ENCODE measurements at regions not wholly inside any gene's neighbourhood (a gene's known extent, or its start where the extent isn't known, plus 50 kb on each side); places are given as distances from the start of the nearest gene placed in this dataset.
"Not testable (repeated sequence)": the region's sequence is repeated elsewhere in the genome, so short reads cannot be mapped to it uniquely, and the experiment has no call there.

DNA sequence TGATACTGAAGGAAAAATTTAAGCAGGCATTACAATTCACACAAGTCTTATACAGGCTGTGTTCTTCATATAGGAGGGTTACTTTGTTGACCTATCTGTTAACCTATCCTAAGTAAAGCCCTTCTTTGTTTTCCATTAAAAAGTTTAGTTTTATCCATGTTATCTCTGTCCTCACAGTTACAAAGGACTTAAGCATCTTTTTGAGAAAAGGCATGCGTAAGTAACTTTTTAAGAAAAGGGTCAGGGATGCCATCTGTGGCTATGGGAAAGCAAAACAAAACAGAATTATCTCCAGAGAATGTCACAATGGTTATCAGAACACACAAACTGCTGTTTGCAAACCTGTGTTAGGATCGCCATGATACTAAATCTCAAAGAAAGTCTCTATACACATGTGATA lies 295.8 kb upstream of the MTPN start:
- no peaks in the 10 kb centered on the region for H3K9me3 Mint-ChIP-seq
- H3K27me3 Mint-ChIP-seq (ENCODE audit: low read depth), result no peaks in the 10 kb centered on the region
- no peak overlapping the region for H3K4me3 Mint-ChIP-seq (ENCODE audit: low read depth)
- H3K4me1 Mint-ChIP-seq (ENCODE audit: low read depth), result no peaks in the 10 kb centered on the region
- DNase-seq (ENCODE audit: low spot score), result no peak
- intact Hi-C loops (cut with micrococcal nuclease), result no loop called here
- H3K27ac Mint-ChIP-seq, result no peak overlapping the region
- H3K36me3 Mint-ChIP-seq (ENCODE audit: low read depth), result no peaks in the 10 kb centered on the region

DNA sequence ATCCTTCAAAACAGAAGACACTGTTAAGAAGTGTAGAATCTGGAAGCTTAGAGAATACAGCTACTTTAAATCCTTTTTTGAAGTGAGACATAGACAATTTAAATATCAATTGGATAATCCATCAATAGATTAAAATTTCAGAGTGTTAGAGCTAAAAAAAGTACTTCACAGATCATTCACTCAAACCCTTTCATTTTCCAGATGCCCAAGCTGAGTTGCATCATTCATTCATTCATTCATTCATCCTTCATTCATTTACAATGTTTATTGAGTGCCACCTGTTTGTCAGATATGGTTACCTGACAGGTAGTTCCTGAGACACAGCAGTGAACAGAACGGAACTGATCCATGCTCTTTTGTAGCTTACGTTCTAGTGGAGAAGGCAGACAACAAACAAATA lies 290.7 kb upstream of the MTPN start:
- H3K4me1 Mint-ChIP-seq (ENCODE audit: low read depth), result no peaks in the 10 kb centered on the region
- no peaks in the 10 kb centered on the region for H3K27me3 Mint-ChIP-seq (ENCODE audit: low read depth)
- H3K4me3 Mint-ChIP-seq (ENCODE audit: low read depth), result no peak overlapping the region
- DNase-seq (ENCODE audit: low spot score), result no peak
- no peak overlapping the region for H3K27ac Mint-ChIP-seq
- H3K36me3 Mint-ChIP-seq (ENCODE audit: low read depth), result no peaks in the 10 kb centered on the region
- H3K9me3 Mint-ChIP-seq, result peaks cover 17% of the 10 kb centered on the region
- intact Hi-C loops (cut with micrococcal nuclease), result no loop called here

DNA sequence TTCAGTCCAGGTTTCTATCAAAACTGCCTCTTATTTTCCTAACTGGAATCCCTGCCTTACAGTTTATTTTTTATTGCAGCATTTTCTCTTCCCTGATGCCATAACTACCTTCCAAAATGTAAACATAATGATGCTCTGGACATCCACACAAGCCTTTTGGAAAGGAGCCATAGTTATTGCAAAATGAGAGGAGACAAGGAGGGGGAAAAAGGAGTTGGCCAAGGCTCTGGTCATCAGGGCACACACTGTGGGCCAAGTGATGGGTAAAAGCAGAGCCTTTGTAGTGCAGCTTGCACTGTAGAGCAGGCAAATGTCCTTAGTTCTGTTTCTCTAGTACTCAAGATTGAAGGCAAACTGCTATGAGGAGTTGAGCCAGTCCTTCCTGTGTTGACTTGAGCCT lies 289.3 kb upstream of the MTPN start:
- Mint-ChIP-seq H3K27me3 (ENCODE audit: low read depth) (no peaks in the 10 kb centered on the region), H3K4me3 (ENCODE audit: low read depth) (no peak overlapping the region), H3K36me3 (ENCODE audit: low read depth) (no peaks in the 10 kb centered on the region), H3K4me1 (ENCODE audit: low read depth) (no peaks in the 10 kb centered on the region), H3K9me3 (peaks cover 17% of the 10 kb centered on the region), H3K27ac (no peak overlapping the region)
- no peak for DNase-seq (ENCODE audit: low spot score)
- intact Hi-C loops (cut with micrococcal nuclease), result no loop called here

DNA sequence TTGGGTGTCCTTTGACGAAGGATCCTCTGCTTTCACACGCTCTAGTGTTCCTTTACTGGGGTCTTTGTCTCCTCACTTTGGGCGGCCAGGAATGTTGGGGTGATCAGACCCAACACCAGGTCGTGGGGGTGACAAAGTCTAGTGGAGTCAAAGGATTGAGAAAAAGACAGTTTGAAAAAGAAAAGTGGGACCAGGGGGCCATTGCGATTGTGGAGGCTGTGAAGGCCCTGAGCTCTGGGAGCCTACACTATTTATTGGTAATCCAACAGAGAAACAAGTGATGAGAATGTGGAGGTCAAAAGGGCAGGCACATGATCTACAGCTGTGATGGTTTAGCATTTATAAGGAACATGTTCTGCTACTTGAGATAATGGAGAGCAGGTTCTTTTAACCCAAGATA lies 287.1 kb upstream of the MTPN start:
- intact Hi-C loops (cut with micrococcal nuclease); H3K4me1 Mint-ChIP-seq (ENCODE audit: low read depth); H3K36me3 Mint-ChIP-seq (ENCODE audit: low read depth); H3K27me3 Mint-ChIP-seq (ENCODE audit: low read depth); DNase-seq (ENCODE audit: low spot score); H3K27ac Mint-ChIP-seq; H3K4me3 Mint-ChIP-seq (ENCODE audit: low read depth): not testable (repeated sequence)
- peaks cover 17% of the 10 kb centered on the region for H3K9me3 Mint-ChIP-seq

DNA sequence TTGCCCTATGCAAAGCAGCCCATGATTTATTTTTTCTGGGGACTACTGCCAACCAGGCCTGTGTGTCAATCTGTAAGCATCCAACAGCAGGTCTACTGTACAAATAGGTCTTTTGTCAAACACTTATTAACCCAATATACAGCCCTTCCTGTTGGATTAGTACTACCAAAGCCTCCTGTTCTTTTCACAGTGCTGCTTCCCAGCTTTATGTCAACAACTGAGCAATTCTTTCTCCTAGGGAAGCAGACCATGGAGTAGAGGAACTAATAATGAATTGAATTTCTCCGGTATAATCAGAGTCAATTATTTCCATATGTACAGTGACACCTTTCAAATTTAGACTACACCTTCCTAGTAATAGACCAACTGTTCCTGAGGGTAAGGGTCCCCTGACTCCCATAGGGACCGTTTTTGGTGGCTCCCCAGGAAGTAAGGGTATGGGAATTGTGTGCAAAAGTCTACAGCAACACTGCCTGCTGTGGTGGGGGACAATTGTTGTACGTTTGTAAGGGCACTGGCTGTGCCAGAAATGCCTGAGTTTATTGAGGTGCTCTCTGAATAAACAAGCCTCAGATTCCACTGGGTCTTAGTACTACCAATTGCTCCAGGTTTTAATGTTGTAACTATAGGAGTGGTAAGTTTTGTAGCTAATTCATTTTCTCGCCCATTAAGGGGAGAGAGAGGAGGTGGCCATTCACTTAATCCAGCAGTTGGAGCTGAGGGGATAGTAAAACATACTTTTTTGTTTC lies 286.1 kb upstream of the MTPN start:
- H3K36me3 Mint-ChIP-seq (ENCODE audit: low read depth); H3K4me3 Mint-ChIP-seq (ENCODE audit: low read depth); H3K27me3 Mint-ChIP-seq (ENCODE audit: low read depth); intact Hi-C loops (cut with micrococcal nuclease); H3K27ac Mint-ChIP-seq; DNase-seq (ENCODE audit: low spot score); H3K4me1 Mint-ChIP-seq (ENCODE audit: low read depth): not testable (repeated sequence)
- H3K9me3 Mint-ChIP-seq, result peaks cover 17% of the 10 kb centered on the region

DNA sequence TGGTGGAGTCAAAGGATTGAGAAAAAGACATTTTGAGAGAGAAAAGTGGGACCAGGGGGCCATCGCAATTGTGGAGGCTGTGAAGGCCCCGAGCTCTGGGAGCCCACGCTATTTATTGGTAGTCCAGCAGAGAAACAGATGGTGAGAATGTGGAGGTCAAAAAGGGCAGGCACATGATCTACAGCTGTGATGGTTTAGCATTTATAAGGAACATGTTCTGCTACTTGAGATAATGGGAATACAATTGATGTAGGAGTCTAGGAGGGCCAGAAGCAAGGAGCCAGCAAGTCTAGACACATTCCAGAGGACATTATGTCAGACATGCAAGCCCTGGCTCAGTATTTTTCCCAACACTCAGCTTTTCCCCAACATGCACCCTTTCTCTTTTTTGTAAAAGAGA lies 283.4 kb upstream of the MTPN start:
- H3K4me1 Mint-ChIP-seq (ENCODE audit: low read depth); H3K4me3 Mint-ChIP-seq (ENCODE audit: low read depth); intact Hi-C loops (cut with micrococcal nuclease); H3K36me3 Mint-ChIP-seq (ENCODE audit: low read depth); H3K27me3 Mint-ChIP-seq (ENCODE audit: low read depth); H3K27ac Mint-ChIP-seq; H3K9me3 Mint-ChIP-seq; DNase-seq (ENCODE audit: low spot score): not testable (repeated sequence)

DNA sequence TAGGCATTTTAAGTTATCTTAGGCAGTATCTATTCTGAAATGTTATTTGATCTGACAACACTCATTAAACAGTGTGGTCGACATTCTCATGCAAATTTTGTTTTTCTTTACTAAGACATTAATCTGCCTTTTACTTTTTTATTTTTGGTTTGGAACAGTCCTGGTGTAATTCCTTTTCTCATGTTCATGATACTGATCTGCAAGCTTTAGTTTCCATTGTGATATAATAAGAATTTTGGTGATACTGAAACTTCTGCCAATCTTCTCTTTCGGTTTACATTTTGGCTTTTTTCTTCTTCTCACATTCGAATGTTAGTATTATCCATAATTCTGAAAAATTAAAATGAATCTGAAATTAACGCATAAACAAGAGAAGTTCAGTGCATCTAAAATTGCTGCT lies 281.9 kb upstream of the MTPN start:
- Mint-ChIP-seq H3K27ac (no peak overlapping the region), H3K36me3 (ENCODE audit: low read depth) (no peaks in the 10 kb centered on the region), H3K27me3 (ENCODE audit: low read depth) (no peaks in the 10 kb centered on the region), H3K4me3 (ENCODE audit: low read depth) (no peak overlapping the region), H3K4me1 (ENCODE audit: low read depth) (no peaks in the 10 kb centered on the region), H3K9me3 (peaks cover 5% of the 10 kb centered on the region)
- DNase-seq (ENCODE audit: low spot score), result no peak
- intact Hi-C loops (cut with micrococcal nuclease), result no loop called here

DNA sequence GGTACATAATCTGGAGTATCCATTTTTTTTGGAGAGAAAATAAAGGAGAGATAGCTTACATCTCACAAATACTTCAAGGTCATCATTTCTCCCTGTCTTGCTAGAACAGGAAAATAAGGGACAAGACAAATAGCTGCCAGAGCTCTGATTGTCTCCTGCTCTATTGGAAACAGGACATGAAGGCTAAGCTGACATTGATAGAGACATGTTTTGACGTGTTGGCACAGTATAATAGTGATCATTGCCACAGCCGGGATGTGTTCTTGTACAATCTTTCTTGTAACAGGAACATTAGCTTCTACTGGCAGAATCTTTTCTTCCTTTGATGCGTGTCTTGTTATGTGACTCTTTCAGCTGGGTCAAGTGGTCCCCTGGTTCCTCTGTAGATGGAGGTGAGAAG lies 279.3 kb upstream of the MTPN start:
- Mint-ChIP-seq H3K27ac (no peak overlapping the region), H3K9me3 (no peaks in the 10 kb centered on the region), H3K4me3 (ENCODE audit: low read depth) (no peak overlapping the region), H3K4me1 (ENCODE audit: low read depth) (no peaks in the 10 kb centered on the region), H3K27me3 (ENCODE audit: low read depth) (no peaks in the 10 kb centered on the region), H3K36me3 (ENCODE audit: low read depth) (no peaks in the 10 kb centered on the region)
- intact Hi-C loops (cut with micrococcal nuclease), result no loop called here
- DNase-seq (ENCODE audit: low spot score), result no peak

DNA sequence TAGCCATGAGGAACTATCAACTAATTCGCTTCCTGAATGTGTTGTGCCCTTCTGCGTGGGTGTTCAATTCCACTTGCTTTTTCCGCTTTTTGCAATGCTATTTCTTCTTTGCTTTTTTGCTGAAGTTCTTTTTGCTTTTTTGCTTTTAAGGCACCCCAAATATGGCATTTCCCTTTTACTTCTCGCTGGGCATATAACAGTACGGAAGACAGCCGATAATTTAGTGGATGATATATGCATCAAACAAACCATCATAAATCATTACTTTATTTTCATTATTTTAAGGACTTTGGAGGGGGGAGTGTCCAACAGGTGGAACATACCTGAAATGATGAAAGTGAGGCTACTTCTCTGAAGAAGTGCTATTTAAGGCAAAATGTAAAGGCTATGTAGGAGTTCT lies 277.0 kb upstream of the MTPN start:
- Mint-ChIP-seq H3K4me1 (ENCODE audit: low read depth) (no peaks in the 10 kb centered on the region), H3K27ac (no peak overlapping the region), H3K4me3 (ENCODE audit: low read depth) (no peak overlapping the region), H3K9me3 (no peaks in the 10 kb centered on the region), H3K27me3 (ENCODE audit: low read depth) (no peaks in the 10 kb centered on the region), H3K36me3 (ENCODE audit: low read depth) (no peaks in the 10 kb centered on the region)
- DNase-seq (ENCODE audit: low spot score), result no peak
- intact Hi-C loops (cut with micrococcal nuclease), result no loop called here

DNA sequence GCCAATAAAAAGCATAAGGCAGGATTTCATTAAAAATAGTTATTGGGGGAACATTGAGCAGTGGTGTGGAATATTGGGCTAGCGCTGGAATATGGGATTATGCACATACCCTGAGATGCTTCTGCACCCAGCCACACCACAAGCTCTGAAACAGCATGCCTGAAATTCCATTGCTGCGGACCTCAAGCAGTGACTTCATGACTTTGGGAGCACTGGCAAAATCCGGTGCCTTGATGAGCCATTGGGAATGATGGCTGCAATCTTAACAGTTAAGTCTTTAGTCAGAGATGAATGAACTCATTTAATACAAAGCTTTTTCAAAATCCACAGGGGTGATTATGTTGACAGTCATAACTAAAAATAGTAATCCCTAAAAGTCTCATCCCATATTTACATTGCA lies 274.7 kb upstream of the MTPN start:
- Mint-ChIP-seq H3K9me3 (no peaks in the 10 kb centered on the region), H3K4me1 (ENCODE audit: low read depth) (no peaks in the 10 kb centered on the region), H3K4me3 (ENCODE audit: low read depth) (no peak overlapping the region), H3K27ac (no peak overlapping the region), H3K36me3 (ENCODE audit: low read depth) (no peaks in the 10 kb centered on the region), H3K27me3 (ENCODE audit: low read depth) (no peaks in the 10 kb centered on the region)
- intact Hi-C loops (cut with micrococcal nuclease), result no loop called here
- DNase-seq (ENCODE audit: low spot score), result no peak

DNA sequence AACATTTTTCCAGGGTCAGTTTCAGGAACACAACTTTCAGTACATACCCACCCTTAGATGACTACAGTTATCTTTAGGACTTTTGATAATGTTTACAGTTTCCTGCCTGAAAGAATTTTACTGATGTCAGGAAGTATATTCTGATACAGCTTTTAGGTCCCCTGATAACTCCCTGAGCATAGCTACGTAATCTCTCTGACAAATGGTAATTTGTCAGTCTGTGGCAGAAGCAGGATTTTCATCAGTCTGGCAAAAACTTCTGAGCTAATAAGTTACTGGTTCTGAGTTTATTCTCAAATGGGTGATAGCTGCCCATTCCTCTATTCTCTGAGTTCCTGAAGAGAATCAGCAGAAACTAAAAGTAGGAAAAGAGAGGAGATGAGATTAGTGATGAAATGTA lies 270.1 kb upstream of the MTPN start:
- Mint-ChIP-seq H3K36me3 (ENCODE audit: low read depth) (no peaks in the 10 kb centered on the region), H3K9me3 (no peaks in the 10 kb centered on the region), H3K4me3 (ENCODE audit: low read depth) (no peak overlapping the region), H3K4me1 (ENCODE audit: low read depth) (no peaks in the 10 kb centered on the region), H3K27me3 (ENCODE audit: low read depth) (no peaks in the 10 kb centered on the region), H3K27ac (no peak overlapping the region)
- DNase-seq (ENCODE audit: low spot score), result no peak
- intact Hi-C loops (cut with micrococcal nuclease), result no loop called here

DNA sequence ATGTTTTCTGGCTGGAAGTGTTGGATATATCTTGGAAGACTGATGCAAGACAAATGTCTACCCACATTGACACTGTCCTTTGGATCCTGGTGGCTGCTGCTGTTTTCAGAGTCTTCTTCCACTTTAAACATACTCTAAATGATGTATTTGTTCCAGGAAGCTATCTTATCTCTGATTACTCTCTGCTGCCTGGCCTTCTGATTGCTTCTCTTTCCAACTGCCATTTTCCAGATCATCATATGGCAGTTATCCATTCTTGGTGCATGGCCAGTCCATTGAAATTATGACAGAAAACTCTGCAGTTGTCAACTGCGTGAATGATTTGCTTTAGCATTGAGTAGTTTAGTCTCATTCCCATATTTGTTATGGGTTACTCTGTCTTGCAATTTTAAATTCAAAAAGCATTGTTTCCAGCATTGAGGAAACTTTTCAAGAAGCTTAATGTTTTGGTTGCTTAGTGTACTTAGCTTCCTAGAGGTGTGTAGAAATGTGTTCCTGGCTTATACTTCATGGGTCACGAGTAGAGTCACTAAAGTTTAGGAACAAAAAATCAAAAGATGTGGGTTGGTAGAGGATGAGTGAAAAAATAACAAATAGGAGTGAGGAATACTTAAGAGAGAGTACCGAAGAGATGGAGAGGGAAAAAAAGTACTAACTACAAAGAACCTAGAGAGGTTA lies 268.3 kb upstream of the MTPN start:
- no peaks in the 10 kb centered on the region for H3K4me1 Mint-ChIP-seq (ENCODE audit: low read depth)
- no peak overlapping the region for H3K4me3 Mint-ChIP-seq (ENCODE audit: low read depth)

DNA sequence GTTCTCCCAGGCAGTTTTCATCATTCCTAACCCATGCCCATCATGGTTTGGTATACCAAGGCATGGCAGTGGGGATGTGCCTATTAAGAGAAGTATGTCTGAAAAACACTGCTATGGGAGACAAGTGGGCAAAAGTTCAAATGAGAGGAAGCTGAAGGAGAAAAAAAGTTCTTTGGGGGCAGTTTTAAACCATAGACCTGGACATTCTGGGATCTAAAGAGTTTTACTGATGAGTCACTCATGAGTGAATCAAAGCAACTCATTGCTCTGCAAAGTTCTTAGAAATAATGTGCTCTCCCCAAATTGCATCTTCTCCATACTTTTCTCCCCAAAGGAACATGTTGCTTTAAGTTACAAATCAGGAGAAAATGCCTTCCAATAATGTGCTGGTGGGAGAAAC lies 256.9 kb upstream of the MTPN start:
- Mint-ChIP-seq H3K9me3 (peaks cover 37% of the 10 kb centered on the region), H3K4me3 (ENCODE audit: low read depth) (no peak overlapping the region), H3K27me3 (ENCODE audit: low read depth) (no peaks in the 10 kb centered on the region), H3K27ac (no peak overlapping the region), H3K4me1 (ENCODE audit: low read depth) (no peaks in the 10 kb centered on the region), H3K36me3 (ENCODE audit: low read depth) (no peaks in the 10 kb centered on the region)
- intact Hi-C loops (cut with micrococcal nuclease), result no loop called here
- no peak for DNase-seq (ENCODE audit: low spot score)

More for the DNA sequence above, 268.3 kb upstream of the MTPN start:
- no peaks in the 10 kb centered on the region for H3K9me3 Mint-ChIP-seq
- intact Hi-C loops (cut with micrococcal nuclease), result no loop called here
- no peaks in the 10 kb centered on the region for H3K27me3 Mint-ChIP-seq (ENCODE audit: low read depth)
- no peak overlapping the region for H3K27ac Mint-ChIP-seq
- no peaks in the 10 kb centered on the region for H3K36me3 Mint-ChIP-seq (ENCODE audit: low read depth)
- no peak for DNase-seq (ENCODE audit: low spot score)

Measured in activated T-helper 2 cell treated with anti-CD3 and anti-CD28 coated beads, Interferon-gamma antibody, Interleukin-2, Interleukin-4, amounts not matched to agents 10 μg/mL and 5 μg/mL and 100 μg/mL, durations not matched to agents 14 hours and 24 hours and 36 hours (primary cell).